Stimulated activated CD8-positive, alpha-beta memory T cell treated with anti-CD3 and anti-CD28 coated beads, Interleukin-7, amount 100 ng/mL, for 4 hours (primary cell): ENCODE measurements at regions not wholly inside any gene's neighbourhood (a gene's known extent, or its start where the extent isn't known, plus 50 kb on each side); places are given as distances from the start of the nearest gene placed in this dataset.

Source experiments
- DNase-seq, 2 donors: peaks; one replicate each; pipeline ENCODE4 v3.0.0-alpha.2; 2020; ENCODE audit warnings: low read depth in 2 of 2

DNA sequence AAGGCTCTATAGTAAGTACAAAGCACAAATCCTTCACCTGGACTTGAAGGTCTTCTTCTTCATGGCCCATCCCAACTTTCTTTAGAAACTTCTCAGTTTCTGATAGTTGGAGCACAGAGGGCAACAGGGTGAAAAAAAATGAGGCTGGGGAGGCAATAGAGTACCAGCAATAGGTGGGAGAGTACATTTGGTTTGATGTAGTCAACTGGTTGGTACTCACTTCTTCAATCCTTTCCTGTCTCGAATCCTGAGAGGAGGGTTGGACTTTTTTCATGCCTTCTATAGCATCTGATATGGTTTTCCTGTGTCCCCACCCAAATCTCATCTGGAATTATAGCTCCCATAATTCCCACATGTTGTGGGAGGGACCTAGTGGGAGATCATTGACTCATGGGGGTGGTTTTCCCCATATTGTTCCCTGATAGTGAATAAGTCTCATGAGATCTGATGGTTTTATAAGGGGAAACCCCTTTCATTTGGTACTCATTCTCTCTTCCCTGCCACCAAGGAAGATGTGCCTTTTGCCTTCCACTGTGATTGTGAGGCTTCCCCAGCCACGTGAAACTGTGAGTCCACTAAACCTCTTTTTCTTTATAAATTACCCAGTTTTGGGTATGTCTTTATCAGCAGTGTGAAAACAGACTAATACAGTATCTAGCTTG lies 75.9 kb upstream of the LCLAT1 start:
- no peak for DNase-seq

DNA sequence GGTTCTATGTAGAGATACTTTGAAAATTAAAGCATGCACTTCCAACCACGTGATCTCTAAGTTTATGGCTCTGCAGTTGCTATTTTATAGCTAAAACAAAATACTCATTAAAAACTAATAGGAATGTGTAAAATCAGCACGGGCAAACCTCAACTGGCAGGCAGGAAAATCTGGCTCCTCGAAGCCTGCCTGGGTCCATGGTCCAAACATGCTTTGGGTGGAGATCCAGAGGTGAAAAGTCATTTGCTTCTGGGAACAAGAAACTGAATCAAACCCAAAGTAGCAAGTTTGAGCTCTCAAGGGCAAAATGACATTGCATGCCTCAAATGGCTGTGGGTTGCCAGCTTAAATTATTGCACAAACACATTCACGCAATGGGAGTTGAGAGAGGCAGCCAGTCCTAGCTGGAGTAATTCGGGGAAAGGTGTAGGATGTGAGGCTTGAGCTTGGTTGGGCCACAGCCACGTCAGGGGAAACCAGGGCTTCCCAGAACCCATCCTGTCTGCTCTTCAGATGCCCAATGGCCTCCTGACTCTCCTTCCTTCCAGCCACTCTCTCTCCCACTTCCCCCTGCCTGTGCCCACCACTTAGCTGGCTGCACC lies 75.2 kb upstream of the LCLAT1 start:
- no peak for DNase-seq

DNA sequence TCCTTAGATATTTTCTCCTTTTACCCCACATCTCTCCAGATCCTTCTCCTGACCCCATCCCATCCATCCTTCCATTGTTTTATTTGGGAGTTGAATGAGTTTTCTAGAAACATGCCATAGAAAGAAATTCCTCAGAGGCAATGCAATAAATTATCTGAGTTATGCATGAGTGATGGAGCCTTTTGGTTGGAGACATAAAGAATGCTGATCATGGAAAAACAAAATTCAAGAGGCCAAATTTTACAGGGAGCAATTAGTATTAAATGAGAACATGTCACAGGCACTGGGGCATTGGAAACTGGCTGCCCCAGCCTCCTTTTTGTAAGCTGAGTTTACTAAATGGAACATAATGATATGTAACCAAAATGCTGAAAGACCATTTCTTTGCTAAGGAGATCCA lies 74.2 kb upstream of the LCLAT1 start:
- no peak for DNase-seq

DNA sequence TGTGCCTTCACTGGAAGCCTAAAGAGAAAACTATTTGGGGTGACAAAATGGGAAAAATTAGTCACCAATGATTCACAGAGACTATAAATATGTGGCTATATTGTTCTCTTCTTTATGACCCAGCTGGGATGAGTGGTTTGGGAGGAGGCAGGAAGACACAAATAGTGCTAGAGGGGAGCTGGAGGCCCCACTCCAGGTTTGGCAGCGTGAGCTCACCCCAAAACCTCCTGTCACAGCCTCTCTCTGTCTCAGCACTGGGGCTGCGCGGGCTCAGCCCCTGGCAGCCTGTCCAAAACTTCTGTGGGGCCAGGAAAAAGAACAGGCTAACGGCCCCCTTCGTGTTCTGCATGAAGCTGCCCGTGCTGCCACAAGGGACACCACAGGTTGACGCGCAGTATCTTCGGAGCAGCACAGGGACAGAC lies 73.2 kb upstream of the LCLAT1 start:
- DNase-seq: no peak

DNA sequence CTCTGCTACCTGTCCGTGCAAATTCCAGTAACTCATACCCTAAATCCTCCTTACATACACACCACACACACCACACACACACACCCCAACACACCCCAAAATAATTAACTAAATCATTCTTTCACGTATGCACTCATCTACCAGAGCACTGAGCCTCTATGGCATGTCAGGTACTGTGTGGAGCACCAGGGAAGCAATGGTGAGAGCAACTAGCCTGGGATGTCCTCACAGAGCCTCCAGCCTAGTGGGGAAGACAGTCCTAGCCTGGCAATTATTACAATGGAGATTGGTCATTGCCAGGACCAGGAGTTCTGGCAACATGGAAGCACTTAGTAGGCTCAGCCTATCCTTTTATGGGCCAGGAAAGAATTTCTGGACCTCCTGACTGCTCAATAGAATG lies 72.7 kb upstream of the LCLAT1 start:
- no peak for DNase-seq

DNA sequence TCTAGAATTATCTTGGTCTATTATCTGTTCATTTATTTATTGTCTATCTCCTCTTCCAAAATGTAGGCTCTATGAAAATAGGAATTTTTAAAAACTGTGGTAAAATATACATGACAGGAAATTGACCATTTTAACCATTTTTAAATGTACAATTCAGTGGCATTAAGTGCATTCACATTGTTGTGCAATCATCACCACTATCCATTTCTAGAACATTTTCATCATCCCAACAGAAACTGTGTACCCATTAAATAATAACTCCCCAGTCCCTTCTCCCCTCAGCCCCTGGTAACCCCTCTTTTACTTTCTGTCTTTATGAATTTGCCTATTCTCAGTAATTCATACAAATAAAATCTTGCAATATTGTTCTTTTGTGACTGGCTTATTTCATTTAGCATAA lies 71.1 kb upstream of the LCLAT1 start:
- DNase-seq: no peak

DNA sequence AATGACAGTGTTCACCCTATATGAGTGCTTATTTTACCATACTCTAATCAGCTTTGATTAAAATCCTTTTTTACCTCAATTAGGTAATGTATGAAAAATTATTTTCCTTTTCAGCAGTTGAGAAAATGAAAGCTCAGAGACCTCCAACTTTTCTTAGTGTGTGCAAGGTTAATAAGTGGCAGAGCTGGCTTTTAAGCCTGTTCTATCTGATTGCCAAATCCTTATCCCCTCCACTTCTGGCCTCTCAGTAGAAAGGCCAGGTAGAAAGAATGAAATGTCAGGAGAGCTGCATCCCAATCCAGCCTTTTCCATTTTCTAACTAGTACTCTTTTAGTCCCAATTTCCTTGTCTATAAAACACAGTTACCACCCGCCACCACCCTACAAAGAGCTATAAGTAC lies 67.6 kb upstream of the LCLAT1 start:
- no peak for DNase-seq

DNA sequence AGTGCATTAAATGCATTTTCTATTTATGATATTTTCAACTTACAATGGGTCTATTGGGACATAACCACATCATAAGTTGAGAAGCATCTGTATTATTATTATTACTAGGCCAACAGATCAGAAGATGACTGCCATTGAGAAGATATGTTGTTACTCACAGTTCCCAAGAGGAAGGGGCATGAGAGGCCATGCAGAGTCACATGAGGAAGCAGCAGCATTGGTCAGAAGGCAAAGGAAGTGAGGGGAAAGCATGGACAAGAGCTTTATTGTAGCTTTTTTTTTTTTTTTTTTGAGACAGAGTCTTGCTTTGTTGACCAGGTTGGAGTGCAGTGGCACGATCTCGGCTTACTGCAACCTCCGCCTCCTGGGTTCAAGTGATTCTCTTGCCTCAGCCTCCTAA lies 66.2 kb upstream of the LCLAT1 start:
- DNase-seq: no peak

DNA sequence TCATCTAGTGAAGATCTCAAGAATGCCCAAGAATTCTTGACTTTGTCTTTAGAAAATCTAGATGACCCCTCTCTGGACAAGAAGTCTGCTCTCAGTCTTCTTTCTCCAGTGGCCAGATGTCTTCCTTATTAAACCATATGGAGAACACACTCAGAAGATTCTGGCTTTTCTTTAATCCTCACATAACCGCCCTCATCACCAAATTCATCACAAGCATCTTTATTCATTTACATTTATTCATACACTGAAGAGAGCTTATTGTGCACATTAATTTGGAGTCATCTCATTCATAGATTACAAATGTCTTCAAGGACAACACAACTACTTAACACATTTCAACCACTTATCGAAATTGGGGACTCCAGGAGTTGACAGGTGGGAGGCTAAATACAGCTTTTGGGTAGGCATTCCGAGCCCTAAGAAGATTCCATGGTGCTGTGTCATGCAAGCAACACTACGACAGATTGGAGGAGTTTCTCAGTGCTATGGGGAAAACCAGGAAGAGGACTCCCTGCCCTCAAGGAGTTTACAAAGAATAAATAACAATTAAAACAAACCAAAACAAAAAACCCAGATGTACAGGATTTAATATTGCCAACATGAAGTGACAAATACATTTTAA lies 64.8 kb upstream of the LCLAT1 start:
- DNase-seq: no peak

DNA sequence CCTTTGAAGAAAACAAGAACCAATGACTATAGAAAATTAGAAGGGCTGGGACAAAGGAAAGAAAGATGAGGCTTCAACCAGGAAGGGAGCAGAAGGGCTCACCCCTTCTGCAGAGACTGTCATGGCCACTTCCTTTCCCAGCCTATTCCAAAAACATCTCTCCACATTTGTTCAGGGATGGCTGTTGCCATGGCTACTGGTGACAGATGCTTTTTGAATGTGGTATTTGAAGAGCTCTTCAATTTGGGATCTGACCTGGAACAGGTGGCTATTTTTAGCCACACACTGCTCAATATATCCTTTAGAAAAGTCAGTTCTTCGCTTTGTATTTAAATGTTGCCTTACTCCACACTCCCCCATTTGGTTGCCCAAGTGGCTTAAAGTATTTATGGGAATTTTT lies 64.1 kb upstream of the LCLAT1 start:
- DNase-seq: no peak

DNA sequence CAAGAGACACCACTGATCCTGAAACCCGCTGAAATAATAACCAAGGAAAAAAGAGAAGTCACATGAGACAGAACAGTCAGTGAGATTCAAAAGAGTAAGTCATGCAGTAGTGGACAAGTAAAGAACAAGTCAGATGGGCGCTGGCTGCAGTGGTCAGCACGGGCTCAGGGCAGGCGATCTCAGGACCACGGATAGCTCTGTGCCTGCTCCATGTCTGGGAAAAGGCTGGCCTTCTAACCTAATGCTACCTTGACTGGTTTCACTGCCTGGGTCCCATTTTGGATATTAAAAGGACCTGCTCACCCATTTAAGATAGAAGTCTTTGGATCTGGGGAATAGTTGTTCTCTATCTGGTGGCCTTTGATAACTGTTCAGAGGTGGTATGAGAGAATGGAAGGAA lies 61.7 kb upstream of the LCLAT1 start:
- no peak for DNase-seq

DNA sequence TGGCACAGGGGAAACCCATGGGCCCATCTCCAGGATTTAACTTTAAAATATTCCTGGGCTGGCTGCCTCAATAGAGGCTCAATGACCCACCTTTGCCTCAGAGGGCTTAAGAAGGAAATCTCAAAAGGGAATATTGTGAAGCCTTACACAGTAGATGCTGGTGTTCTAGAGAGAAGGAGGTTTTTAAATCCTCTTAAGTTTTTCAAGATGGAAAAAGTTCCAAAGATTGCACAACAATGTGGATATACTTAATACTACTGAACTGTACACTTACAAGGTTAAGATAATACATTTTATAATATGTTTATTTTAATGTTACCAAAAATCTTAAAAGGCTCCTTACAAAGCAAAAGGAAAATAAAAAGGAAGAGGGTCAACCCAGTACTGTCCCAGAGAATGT lies 54.9 kb upstream of the LCLAT1 start:
- no peak for DNase-seq

DNA sequence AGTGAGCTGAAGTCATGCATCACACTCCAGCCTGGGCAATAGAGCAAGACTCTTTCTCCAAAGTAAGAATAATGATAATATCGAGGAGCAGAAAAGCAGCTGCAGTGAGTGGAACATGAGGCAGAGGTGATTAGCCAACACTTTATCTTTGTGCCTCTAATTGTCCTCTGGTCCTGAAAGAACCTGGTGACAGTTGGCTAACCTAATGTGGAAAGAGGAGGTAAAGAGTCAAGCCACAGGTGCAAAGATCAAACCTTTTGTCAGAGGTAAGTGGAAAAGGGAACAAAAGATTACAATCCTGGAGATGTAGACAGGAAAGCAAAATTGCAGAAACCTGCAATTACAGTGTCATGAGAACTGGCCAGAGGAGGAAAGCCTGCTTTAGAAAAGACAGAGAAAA lies 53.5 kb upstream of the LCLAT1 start:
- no peak for DNase-seq

DNA sequence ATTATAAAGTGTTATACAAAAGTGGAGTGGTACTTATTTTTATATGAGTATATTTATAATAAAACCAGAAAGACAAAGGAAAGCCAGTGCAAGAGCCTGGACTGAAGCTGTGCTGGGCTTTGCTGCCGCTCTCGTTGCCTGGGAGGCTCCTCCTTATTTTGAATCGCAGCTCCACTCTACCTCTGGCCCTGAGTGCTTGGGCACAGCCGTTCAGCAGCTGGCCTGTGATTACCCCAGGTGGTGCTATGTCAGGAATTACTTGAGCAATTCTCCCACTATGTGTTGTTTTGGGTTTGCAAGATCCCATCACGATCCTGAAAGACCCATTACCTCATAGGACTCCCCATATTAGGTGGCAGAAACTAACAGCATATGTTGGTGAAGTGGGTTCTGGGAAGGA lies 53.0 kb upstream of the LCLAT1 start:
- no peak for DNase-seq

DNA sequence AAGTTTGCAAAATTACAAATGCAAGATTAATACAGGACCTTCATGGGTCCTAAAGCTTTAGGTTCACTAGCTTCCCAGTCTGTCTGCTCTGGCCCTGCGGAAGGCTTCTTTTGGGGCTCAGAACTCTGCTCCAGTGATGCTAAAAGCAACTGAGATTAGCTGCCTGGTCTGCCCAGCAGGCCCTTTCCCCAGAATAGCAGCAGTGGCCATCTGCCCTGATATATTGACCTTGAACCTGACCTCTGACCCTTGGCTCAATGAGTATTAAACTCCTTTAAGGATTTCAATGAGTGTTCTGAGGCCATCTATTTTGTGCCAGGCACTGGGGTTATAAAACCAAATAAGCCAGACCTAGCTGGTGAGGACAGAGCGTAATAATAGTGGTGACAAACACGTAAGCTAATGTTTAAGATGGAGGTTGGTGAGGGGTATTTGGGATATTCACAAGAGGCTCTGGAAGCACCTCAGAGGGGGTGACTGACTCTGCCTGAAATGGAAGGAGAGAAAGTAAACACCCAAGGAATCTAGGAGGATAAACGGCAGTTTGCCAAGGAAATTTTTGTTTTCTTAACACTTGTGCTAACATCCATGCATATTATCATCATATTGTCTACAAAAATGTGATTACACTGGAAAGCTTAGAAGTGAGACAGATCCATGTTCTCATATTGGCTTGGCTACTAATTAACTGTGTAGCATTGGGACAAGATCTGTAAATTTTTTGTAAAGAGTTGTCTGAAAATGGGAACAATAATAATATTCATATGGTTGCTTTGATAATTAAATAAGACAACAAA lies 50.4 kb upstream of the LCLAT1 start:
- DNase-seq: no peak
